Smooth muscle cell (in vitro differentiated cells): ENCODE measurements at regions not wholly inside any gene's neighbourhood (a gene's known extent, or its start where the extent isn't known, plus 50 kb on each side); places are given as distances from the start of the nearest gene placed in this dataset.

Experiments
- DNase-seq: peaks from one replicate; lab custom pipeline; 2025; ENCODE audit not compliant: unreplicated experiment; lab: John Stamatoyannopoulos, UW
- H2AFZ ChIP-seq: fragments of 200-600 bp; sonication (generic); 2 replicates; pipeline ENCODE4 v1.6.0; 2016; ENCODE audit warnings: antibody characterized with exemption, low read depth, mild to moderate bottlenecking
- H3F3A ChIP-seq: fragments of 200-600 bp; sonication (generic); 2 replicates; pipeline ENCODE4 v1.6.0; 2017; ENCODE audit warnings: antibody characterized with exemption, low read depth
- H3K27ac ChIP-seq: fragments of 200-600 bp; sonication (generic); 2 replicates; pipeline ENCODE4 v1.5.1; 2016; ENCODE audit warnings: low read depth, mild to moderate bottlenecking
- H3K27me3 ChIP-seq: fragments of 200-600 bp; sonication (generic); 2 replicates; pipeline ENCODE4 v1.6.1; 2016; ENCODE audit warnings: low read depth, mild to moderate bottlenecking
- H3K36me3 ChIP-seq: fragments of 200-600 bp; sonication (generic); 2 replicates; pipeline ENCODE4 v1.5.1; 2016; ENCODE audit warnings: low read depth
- H3K4me1 ChIP-seq: fragments of 200-600 bp; sonication (generic); 2 replicates; pipeline ENCODE4 v1.5.1; 2016; ENCODE audit warnings: low read depth
- H3K4me2 ChIP-seq: fragments of 200-600 bp; sonication (generic); 2 replicates; pipeline ENCODE4 v1.6.0; 2016; ENCODE audit warnings: mild to moderate bottlenecking
- H3K4me3 ChIP-seq: fragments of 200-600 bp; sonication (generic); 2 replicates; pipeline ENCODE4 v1.5.1; 2016; ENCODE audit warnings: mild to moderate bottlenecking
- H3K79me2 ChIP-seq: fragments of 200-600 bp; sonication (generic); 2 replicates; pipeline ENCODE4 v1.6.0; 2016; ENCODE audit warnings: low read depth, mild to moderate bottlenecking
- H3K9ac ChIP-seq: fragments of 200-600 bp; sonication (generic); 2 replicates; pipeline ENCODE4 v1.6.0; 2016; ENCODE audit warnings: low read depth
- H3K9me3 ChIP-seq: fragments of 200-600 bp; sonication (generic); replicated peaks from 2 replicates; pipeline ENCODE4 v1.5.1; 2016; ENCODE audit warnings: low read depth
- H4K20me1 ChIP-seq: fragments of 200-600 bp; sonication (generic); 2 replicates; pipeline ENCODE4 v1.6.0; 2016; ENCODE audit warnings: low read depth
- WGBS: methylation state at CpG from one replicate; pipeline ENCODE4 v1.1.7; 2016; ENCODE audit warnings: low lambda C conversion rate; 5-methylcytosine and 5-hydroxymethylcytosine counted together
- TF ChIP-seq, protein P1 (sequence below): fragments of 200-600 bp; sonication (generic); IDR thresholded peaks from 2 replicates; pipeline ENCODE4 v1.5.1; 2017; ENCODE audit warnings: borderline replicate concordance, mild to moderate bottlenecking, antibody characterized with exemption; ENCODE audit not compliant: insufficient read depth, poor library complexity, severe bottlenecking

DNA sequence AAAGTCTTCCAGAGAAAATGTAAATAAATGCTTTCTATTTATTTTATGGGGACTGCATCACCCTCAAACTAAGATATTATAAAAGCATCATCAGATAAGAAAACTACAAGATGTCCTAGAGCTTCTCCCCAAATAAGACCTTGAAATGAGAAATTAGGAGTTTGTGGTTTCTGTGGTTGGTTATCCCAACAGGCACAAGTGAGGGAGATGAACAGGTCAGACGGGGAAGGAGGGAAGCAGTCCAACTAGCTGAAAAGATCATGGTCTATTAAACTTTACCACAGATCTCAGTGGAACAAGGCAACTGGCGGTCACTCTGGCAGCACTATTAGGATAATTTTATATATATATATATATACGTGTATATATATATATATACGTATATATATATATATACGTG is 319.3 kb upstream of the GRID2 start:
- H3K36me3 ChIP-seq: no peaks in the 10 kb centered on the region
- TF ChIP-seq, protein P1, sequence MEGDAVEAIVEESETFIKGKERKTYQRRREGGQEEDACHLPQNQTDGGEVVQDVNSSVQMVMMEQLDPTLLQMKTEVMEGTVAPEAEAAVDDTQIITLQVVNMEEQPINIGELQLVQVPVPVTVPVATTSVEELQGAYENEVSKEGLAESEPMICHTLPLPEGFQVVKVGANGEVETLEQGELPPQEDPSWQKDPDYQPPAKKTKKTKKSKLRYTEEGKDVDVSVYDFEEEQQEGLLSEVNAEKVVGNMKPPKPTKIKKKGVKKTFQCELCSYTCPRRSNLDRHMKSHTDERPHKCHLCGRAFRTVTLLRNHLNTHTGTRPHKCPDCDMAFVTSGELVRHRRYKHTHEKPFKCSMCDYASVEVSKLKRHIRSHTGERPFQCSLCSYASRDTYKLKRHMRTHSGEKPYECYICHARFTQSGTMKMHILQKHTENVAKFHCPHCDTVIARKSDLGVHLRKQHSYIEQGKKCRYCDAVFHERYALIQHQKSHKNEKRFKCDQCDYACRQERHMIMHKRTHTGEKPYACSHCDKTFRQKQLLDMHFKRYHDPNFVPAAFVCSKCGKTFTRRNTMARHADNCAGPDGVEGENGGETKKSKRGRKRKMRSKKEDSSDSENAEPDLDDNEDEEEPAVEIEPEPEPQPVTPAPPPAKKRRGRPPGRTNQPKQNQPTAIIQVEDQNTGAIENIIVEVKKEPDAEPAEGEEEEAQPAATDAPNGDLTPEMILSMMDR: no peak
- H3K27ac ChIP-seq: no peak overlapping the region
- WGBS: 82% methylated on average over 5 of the region's 5 CpGs
- no peak overlapping the region for H3K4me3 ChIP-seq
- no peak for DNase-seq
- no peaks in the 10 kb centered on the region for H4K20me1 ChIP-seq
- no peak overlapping the region for H3K9ac ChIP-seq
- H3K79me2 ChIP-seq: no peaks in the 10 kb centered on the region
- H2AFZ ChIP-seq: no peak overlapping the region
- no peaks in the 10 kb centered on the region for H3K4me1 ChIP-seq
- no peaks in the 10 kb centered on the region for H3K9me3 ChIP-seq
- no peaks in the 10 kb centered on the region for H3F3A ChIP-seq
- H3K27me3 ChIP-seq: no peaks in the 10 kb centered on the region
- no peak overlapping the region for H3K4me2 ChIP-seq

DNA sequence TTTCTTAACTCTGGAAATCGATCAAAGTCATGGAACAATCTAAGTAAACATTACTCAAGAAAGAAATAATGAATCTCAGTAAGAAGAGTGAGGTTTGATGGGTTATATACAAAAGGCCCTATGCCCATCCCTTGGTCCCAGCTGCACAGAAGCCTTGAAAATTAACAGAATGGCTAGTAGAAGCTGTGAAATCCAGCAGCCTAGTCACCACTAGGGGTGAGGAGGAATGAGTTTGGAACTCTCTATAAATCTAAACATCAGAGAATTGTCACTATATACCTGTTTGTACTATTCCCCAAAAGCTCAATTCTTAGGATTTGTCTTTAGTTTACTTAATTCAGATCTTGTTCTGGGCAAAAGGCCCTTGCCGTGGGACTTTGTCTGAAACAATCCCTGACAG is 313.9 kb upstream of the GRID2 start:
- TF ChIP-seq, protein P1: no peak
- no peak overlapping the region for H3K4me3 ChIP-seq
- DNase-seq: no peak
- H3K36me3 ChIP-seq: no peaks in the 10 kb centered on the region
- no peak overlapping the region for H3K9ac ChIP-seq
- WGBS: 72% methylated on average over 2 of the region's 2 CpGs
- H4K20me1 ChIP-seq: no peaks in the 10 kb centered on the region
- no peaks in the 10 kb centered on the region for H3K4me1 ChIP-seq
- no peaks in the 10 kb centered on the region for H3K27me3 ChIP-seq
- no peak overlapping the region for H3K4me2 ChIP-seq
- no peaks in the 10 kb centered on the region for H3K9me3 ChIP-seq
- H3K27ac ChIP-seq: no peak overlapping the region
- H3F3A ChIP-seq: no peaks in the 10 kb centered on the region
- no peaks in the 10 kb centered on the region for H3K79me2 ChIP-seq
- no peak overlapping the region for H2AFZ ChIP-seq

DNA sequence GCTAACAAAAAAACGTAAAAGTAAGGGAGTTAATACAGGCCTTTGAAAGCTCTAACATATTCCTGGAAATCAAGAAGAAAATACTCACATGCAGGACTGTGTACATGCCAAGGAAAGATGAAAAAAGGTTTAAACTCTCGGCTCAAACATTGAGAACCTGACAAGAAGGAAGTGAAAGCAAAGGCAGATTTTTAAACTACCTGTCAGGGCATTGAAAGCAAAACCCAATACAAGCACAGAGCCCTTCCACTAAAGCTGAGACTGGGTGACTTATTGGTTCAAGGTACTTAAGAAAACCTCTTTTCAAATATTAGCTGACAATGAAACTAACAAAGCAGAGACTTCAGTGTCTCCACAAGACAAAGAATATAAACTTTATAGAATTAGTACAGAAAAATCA is 313.0 kb upstream of the GRID2 start:
- Histone ChIP-seq H2AFZ (no peak overlapping the region), H3K9me3 (no peaks in the 10 kb centered on the region), H3K4me1 (no peaks in the 10 kb centered on the region), H3K27ac (no peak overlapping the region), H3K79me2 (no peaks in the 10 kb centered on the region), H3K4me3 (no peak overlapping the region), H4K20me1 (no peaks in the 10 kb centered on the region), H3F3A (no peaks in the 10 kb centered on the region), H3K9ac (no peak overlapping the region), H3K36me3 (no peaks in the 10 kb centered on the region), H3K4me2 (no peak overlapping the region), H3K27me3 (no peaks in the 10 kb centered on the region)
- WGBS: 88% methylated on average over 2 of the region's 2 CpGs
- TF ChIP-seq, protein P1: no peak
- DNase-seq: no peak

DNA sequence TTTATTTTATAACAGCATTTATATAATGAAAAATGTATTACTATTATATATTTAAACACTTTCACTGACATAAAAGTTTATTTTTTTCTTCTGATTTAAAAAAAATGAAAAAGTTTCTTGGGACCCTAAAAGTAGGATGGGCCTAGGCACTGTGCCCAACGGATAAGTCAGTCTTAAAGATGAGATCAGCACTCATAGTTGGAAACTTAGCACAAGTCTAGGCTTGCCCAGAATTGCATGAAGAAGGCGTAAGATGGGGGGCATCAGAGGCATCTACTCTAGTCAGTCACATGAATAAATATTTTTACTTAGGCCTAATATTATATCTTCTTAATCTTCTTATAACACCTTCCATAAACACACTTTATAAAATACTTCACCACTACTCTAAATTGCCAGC is 306.7 kb upstream of the GRID2 start:
- no peak overlapping the region for H3K9ac ChIP-seq
- no peaks in the 10 kb centered on the region for H3K36me3 ChIP-seq
- H3K27me3 ChIP-seq: no peaks in the 10 kb centered on the region
- H3K4me2 ChIP-seq: no peak overlapping the region
- no peaks in the 10 kb centered on the region for H3K4me1 ChIP-seq
- no peaks in the 10 kb centered on the region for H4K20me1 ChIP-seq
- DNase-seq: no peak
- no peak overlapping the region for H3K27ac ChIP-seq
- no peak overlapping the region for H2AFZ ChIP-seq
- no peaks in the 10 kb centered on the region for H3F3A ChIP-seq
- no peak overlapping the region for H3K4me3 ChIP-seq
- 81% methylated on average over 2 of the region's 2 CpGs for WGBS
- TF ChIP-seq, protein P1: no peak
- no peaks in the 10 kb centered on the region for H3K79me2 ChIP-seq
- H3K9me3 ChIP-seq: no peaks in the 10 kb centered on the region
